H1 (cell line): ENCODE measurements at regions not wholly inside any gene's neighbourhood (a gene's known extent, or its start where the extent isn't known, plus 50 kb on each side); places are given as distances from the start of the nearest gene placed in this dataset.

Experiments used
- CTCF ChIP-seq, 3 experiments: IDR thresholded peaks; 1 replicate in 2 of 3; 2 replicates in 1 of 3; pipeline versions ENCODE4 v1.5.1 to v1.6.1; 2011; ENCODE audit warnings: low read length in 3 of 3, mild to moderate bottlenecking in 3 of 3, inconsistent platforms in 2 of 3, low read depth in 1 of 3, moderate library complexity in 1 of 3; ENCODE audit not compliant: insufficient read depth in 1 of 3; ENCODE audit errors: control extremely low read depth in 1 of 3
- EP300 ChIP-seq, 2 experiments: IDR thresholded peaks; 1 replicate in 1 of 2; 2 replicates in 1 of 2; pipeline ENCODE4 v1.6.1; 2011 to 2012; ENCODE audit warnings: low read depth in 2 of 2, low read length in 2 of 2, mild to moderate bottlenecking in 2 of 2, borderline replicate concordance in 1 of 2, inconsistent platforms in 1 of 2, moderate library complexity in 1 of 2
- EZH2 ChIP-seq: fragments of 200-600 bp; sonication (generic); IDR thresholded peaks from 2 replicates; pipeline ENCODE4 v1.7.1; 2012; ENCODE audit warnings: low read depth, mild to moderate bottlenecking, moderate library complexity, low read length, inconsistent platforms; ENCODE audit not compliant: severe bottlenecking
- GTF2F1 ChIP-seq: IDR thresholded peaks from 2 replicates; pipeline ENCODE4 v1.6.1; 2012; ENCODE audit warnings: low read depth, low read length, improper control_type of control experiment, borderline replicate concordance
- HDAC6 ChIP-seq: IDR thresholded peaks from one replicate; pipeline ENCODE4 v1.7.1; 2012; ENCODE audit warnings: low read depth, mild to moderate bottlenecking, inconsistent platforms, low read length, moderate library complexity
- PHF8 ChIP-seq: fragments of 200-600 bp; sonication (generic); conservative IDR thresholded peaks from 2 replicates; pipeline ENCODE4 v1.7.1; 2012; ENCODE audit warnings: low read depth, mild to moderate bottlenecking, inconsistent platforms, low read length, moderate library complexity
- POLR2AphosphoS5 ChIP-seq: IDR thresholded peaks from 2 replicates; pipeline ENCODE4 v1.6.1; 2011; ENCODE audit warnings: low read depth, low read length
- SIN3A ChIP-seq, 2 experiments: IDR thresholded peaks in 1 of 2; conservative IDR thresholded peaks in 1 of 2; 2 replicates each; pipeline ENCODE4 v1.6.1; 2011 to 2012; ENCODE audit warnings: low read length in 2 of 2, improper control_type of control experiment in 1 of 2, low read depth in 1 of 2, mild to moderate bottlenecking in 1 of 2
- YY1 ChIP-seq: IDR thresholded peaks from 2 replicates; pipeline ENCODE4 v1.6.1; 2011; ENCODE audit warnings: low read depth, mild to moderate bottlenecking, low read length
- TF ChIP-seq, protein P1 (sequence below): IDR thresholded peaks from 2 replicates; pipeline ENCODE4 v1.6.1; 2012; ENCODE audit warnings: inconsistent platforms

DNA sequence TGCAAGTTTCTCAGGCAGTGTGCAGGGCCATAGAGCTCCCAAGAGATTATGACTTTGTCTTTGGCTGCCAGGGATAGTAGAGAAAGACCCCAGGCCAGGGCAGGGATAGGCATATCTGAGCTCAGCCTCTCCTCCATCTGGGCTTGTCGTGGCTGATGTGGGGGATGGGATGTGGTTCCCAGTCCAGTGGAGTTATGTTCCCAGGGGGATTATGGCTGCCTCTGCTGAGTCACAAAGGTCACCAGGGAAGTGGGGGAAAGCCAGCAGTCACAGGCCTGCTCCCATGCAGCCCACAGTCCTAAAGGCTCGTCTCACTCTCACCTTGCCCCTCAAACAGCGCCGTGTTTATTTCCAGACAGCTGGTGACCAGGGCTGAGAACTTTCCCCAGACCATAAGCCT is 354.9 kb downstream of the SI start:
- TF ChIP-seq YY1: no peak
- TF ChIP-seq EZH2: no peak
- TF ChIP-seq CTCF (IDR thresholded peaks at IDR 0.05; ENCODE audit: control extremely low read depth in 1 of 3, insufficient read depth in 1 of 3, low read depth in 1 of 3, low read length in 3 of 3): no peak
- TF ChIP-seq GTF2F1: no peak
- TF ChIP-seq PHF8: no peak
- TF ChIP-seq HDAC6: no peak
- no peak for TF ChIP-seq EP300 (IDR thresholded peaks at IDR 0.05; ENCODE audit: borderline replicate concordance in 1 of 2, low read depth in 2 of 2, low read length in 2 of 2)
- TF ChIP-seq, protein P1, sequence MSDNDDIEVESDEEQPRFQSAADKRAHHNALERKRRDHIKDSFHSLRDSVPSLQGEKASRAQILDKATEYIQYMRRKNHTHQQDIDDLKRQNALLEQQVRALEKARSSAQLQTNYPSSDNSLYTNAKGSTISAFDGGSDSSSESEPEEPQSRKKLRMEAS: no peak
- TF ChIP-seq SIN3A (conservative IDR thresholded peaks at IDR 0.05 in 1 of 2, IDR thresholded peaks at IDR 0.05 in 1 of 2; ENCODE audit: low read depth in 1 of 2, low read length in 2 of 2): no peak
- no peak for TF ChIP-seq POLR2AphosphoS5
